Gastroesophageal sphincter (tissue), 3 donors: ENCODE measurements at regions not wholly inside any gene's neighbourhood (a gene's known extent, or its start where the extent isn't known, plus 50 kb on each side); places are given as distances from the start of the nearest gene placed in this dataset.

Source experiments
- EP300 ChIP-seq: sonication (generic); formaldehyde crosslinking; IDR thresholded peaks from one replicate; pipeline ENCODE4 v1.6.1; 2017; ENCODE audit warnings: antibody characterized with exemption, mild to moderate bottlenecking
- POLR2A ChIP-seq, 2 donors: fragments of 450-650 bp; IDR thresholded peaks; one replicate each; pipeline ENCODE4 v1.6.1; 2017; ENCODE audit warnings: antibody characterized with exemption in 2 of 2, mild to moderate bottlenecking in 2 of 2, moderate library complexity in 1 of 2
- TF ChIP-seq, protein P1 (sequence below), 4 experiments: fragments of 200-600 bp in 2 of 4; fragments of 450-650 bp in 2 of 4; sonication (generic) in 1 of 4; IDR thresholded peaks; one replicate each; pipeline ENCODE4 v1.5.1; 2017 to 2019; ENCODE audit warnings: antibody characterized with exemption in 4 of 4, mild to moderate bottlenecking in 2 of 4, moderate library complexity in 2 of 4

DNA sequence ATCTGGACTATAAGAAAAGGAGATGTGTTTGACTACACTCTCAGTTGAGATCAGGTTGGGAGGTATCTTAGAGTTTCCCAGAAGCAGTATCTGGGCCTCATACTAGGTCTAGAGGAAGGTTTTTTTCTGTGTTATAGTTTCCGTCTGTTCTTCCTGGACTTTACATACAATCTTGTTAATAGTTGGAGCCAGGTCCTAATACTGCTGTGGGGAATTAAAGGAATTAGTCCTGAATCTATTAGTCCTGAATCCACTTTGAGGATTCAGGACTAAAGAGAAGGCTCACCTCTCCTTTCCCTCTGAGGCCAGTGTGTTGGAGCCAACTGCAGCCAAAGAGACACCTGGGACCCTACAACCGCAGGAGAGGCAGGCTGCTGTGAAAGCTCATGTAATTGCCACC lies 445.7 kb upstream of the CLINT1 start:
- TF ChIP-seq, protein P1, sequence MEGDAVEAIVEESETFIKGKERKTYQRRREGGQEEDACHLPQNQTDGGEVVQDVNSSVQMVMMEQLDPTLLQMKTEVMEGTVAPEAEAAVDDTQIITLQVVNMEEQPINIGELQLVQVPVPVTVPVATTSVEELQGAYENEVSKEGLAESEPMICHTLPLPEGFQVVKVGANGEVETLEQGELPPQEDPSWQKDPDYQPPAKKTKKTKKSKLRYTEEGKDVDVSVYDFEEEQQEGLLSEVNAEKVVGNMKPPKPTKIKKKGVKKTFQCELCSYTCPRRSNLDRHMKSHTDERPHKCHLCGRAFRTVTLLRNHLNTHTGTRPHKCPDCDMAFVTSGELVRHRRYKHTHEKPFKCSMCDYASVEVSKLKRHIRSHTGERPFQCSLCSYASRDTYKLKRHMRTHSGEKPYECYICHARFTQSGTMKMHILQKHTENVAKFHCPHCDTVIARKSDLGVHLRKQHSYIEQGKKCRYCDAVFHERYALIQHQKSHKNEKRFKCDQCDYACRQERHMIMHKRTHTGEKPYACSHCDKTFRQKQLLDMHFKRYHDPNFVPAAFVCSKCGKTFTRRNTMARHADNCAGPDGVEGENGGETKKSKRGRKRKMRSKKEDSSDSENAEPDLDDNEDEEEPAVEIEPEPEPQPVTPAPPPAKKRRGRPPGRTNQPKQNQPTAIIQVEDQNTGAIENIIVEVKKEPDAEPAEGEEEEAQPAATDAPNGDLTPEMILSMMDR (IDR thresholded peaks at IDR 0.05) = no peak
- TF ChIP-seq POLR2A (IDR thresholded peaks at IDR 0.05) (no peak), EP300 (no peak)
